ENCODE measurements at regions not wholly inside any gene's neighbourhood (a gene's known extent, or its start where the extent isn't known, plus 50 kb on each side); places are given as distances from the start of the nearest gene placed in this dataset.

DNA sequence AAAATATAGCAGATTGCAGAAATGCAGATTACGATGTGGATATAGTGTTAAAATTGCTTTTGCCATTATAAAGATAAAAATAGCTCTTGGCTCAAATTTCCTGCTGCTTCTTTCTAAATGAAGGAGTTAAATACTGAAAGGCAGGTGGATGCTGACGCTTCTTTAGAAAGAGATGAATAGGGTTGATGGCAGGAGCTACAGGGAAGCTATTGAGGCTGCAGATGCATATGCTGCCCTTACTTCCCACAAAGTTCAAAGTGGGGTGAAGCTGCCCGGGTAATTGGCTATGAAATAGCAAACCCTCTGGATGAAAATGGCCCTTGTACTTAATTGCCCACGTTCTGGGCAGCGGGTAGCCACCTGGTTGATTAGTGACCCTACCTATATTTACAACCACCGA is 379.5 kb downstream of the ZIC3 start:
- DNase-seq (ENCODE audit: low spot score), result no peak
- H3K4me3 ChIP-seq (ENCODE audit: severe bottlenecking), result no peak overlapping the region
- no peaks in the 10 kb centered on the region for H3K27me3 ChIP-seq (ENCODE audit: insufficient read depth, poor library complexity, severe bottlenecking)
- no peaks in the 10 kb centered on the region for H3K36me3 ChIP-seq (ENCODE audit: low read depth)
- H3K9me3 ChIP-seq (ENCODE audit: severe bottlenecking), result no peaks in the 10 kb centered on the region
- ATAC-seq (ENCODE audit: low read depth), result no peak
- H3K4me1 ChIP-seq (ENCODE audit: insufficient read depth, poor library complexity, severe bottlenecking), result no peaks in the 10 kb centered on the region
- no peak for TF ChIP-seq CTCF (IDR thresholded peaks at IDR 0.05; ENCODE audit: poor library complexity, severe bottlenecking)
- no peak overlapping the region for H3K27ac ChIP-seq (ENCODE audit: poor library complexity, severe bottlenecking)

DNA sequence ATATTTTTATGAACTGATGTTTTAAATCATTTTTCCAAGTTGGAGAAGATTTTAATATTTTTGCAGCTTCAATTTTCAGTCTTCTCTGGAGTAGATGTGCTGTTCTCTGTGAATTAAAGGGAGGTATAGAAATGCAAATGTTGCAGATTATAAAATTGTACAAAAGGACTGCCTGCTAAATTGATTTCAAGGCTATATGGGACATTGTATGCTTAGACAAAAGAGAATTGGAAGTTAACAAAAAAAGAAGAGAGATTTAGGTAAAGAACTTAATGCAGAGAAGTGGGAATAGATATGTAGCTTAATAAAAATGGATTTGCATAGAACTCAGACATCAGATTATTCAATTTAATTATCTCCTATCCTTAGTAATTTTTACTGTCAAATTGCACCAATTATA is 403.3 kb downstream of the ZIC3 start:
- ATAC-seq (ENCODE audit: low read depth), result no peak
- Histone ChIP-seq H3K27me3 (ENCODE audit: insufficient read depth, poor library complexity, severe bottlenecking) (no peaks in the 10 kb centered on the region), H3K36me3 (ENCODE audit: low read depth) (no peaks in the 10 kb centered on the region), H3K4me3 (ENCODE audit: severe bottlenecking) (no peak overlapping the region), H3K27ac (ENCODE audit: poor library complexity, severe bottlenecking) (no peak overlapping the region), H3K9me3 (ENCODE audit: severe bottlenecking) (no peaks in the 10 kb centered on the region), H3K4me1 (ENCODE audit: insufficient read depth, poor library complexity, severe bottlenecking) (no peaks in the 10 kb centered on the region)
- no peak for DNase-seq (ENCODE audit: low spot score)
- TF ChIP-seq CTCF (IDR thresholded peaks at IDR 0.05; ENCODE audit: poor library complexity, severe bottlenecking), result no peak

DNA sequence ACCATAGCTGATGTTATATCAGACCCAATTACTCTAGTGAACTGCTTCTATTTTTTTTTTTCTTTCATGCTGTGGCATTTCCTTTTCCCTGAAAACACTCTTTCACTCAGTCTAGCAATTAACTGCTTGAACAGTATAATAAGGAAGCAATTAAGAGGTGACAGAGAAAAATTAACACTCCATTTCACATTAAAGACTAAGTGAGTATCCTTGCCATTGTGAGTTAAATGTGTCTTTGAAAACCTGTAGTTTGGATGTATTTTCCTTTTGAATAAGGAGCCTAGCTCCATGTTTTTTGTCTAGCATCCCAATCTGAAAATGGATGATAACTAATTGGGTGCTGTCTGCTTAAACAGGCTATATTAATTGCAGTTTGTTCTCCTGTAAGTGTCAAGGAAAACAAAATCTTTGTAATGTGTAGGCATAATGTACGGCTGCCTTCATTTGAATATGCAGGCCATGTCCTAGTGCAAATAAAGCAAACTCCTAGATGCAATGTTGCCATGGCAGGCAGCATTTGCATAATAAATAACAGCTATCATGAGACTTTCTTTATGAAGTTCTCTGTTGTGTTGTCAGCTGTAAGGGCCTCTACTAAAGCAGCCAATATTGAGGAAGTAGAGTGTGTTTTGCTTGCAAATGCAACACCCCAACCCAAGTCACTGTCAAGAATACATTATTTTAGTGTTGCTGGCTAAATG is 416.7 kb downstream of the ZIC3 start:
- ATAC-seq (ENCODE audit: low read depth) (no peak), DNase-seq (ENCODE audit: low spot score) (no peak)
- no peak for TF ChIP-seq CTCF (IDR thresholded peaks at IDR 0.05; ENCODE audit: poor library complexity, severe bottlenecking)
- H3K36me3 ChIP-seq (ENCODE audit: low read depth), result no peaks in the 10 kb centered on the region
- no peaks in the 10 kb centered on the region for H3K9me3 ChIP-seq (ENCODE audit: severe bottlenecking)
- no peaks in the 10 kb centered on the region for H3K4me1 ChIP-seq (ENCODE audit: insufficient read depth, poor library complexity, severe bottlenecking)
- no peak overlapping the region for H3K27ac ChIP-seq (ENCODE audit: poor library complexity, severe bottlenecking)
- no peaks in the 10 kb centered on the region for H3K27me3 ChIP-seq (ENCODE audit: insufficient read depth, poor library complexity, severe bottlenecking)
- H3K4me3 ChIP-seq (ENCODE audit: severe bottlenecking), result no peak overlapping the region

DNA sequence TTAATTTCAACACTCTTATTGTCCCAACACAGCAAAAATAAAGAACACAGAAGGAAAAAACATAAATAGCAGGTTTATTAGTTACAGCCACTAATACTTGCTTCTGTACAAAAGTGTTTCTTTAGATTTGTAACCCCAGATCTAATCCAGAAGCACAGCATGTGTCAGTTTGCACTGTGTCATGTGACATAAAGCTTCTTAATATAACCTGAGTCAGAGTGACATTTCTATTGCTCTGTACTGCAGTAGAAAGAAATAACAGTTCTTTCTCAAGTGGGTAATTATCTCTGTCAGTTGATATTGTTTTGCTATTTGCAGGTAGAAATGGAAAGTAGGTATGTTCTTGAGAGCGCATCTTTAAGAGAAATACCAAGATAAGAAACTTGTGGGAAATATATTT is 422.5 kb downstream of the ZIC3 start:
- no peak for TF ChIP-seq CTCF (IDR thresholded peaks at IDR 0.05; ENCODE audit: poor library complexity, severe bottlenecking)
- H3K27me3 ChIP-seq (ENCODE audit: insufficient read depth, poor library complexity, severe bottlenecking), result no peaks in the 10 kb centered on the region
- DNase-seq (ENCODE audit: low spot score) (no peak), ATAC-seq (ENCODE audit: low read depth) (no peak)
- H3K36me3 ChIP-seq (ENCODE audit: low read depth), result no peaks in the 10 kb centered on the region
- H3K4me3 ChIP-seq (ENCODE audit: severe bottlenecking), result no peak overlapping the region
- H3K4me1 ChIP-seq (ENCODE audit: insufficient read depth, poor library complexity, severe bottlenecking), result no peaks in the 10 kb centered on the region
- H3K27ac ChIP-seq (ENCODE audit: poor library complexity, severe bottlenecking), result no peak overlapping the region
- H3K9me3 ChIP-seq (ENCODE audit: severe bottlenecking), result no peaks in the 10 kb centered on the region

- DNase-seq (ENCODE audit: low spot score) (no peak), ATAC-seq (ENCODE audit: low read depth) (no peak)
- TF ChIP-seq CTCF (IDR thresholded peaks at IDR 0.05; ENCODE audit: poor library complexity, severe bottlenecking), result no peak
- H3K27ac ChIP-seq (ENCODE audit: poor library complexity, severe bottlenecking), result no peak overlapping the region
- H3K9me3 ChIP-seq (ENCODE audit: severe bottlenecking), result no peaks in the 10 kb centered on the region
- no peaks in the 10 kb centered on the region for H3K36me3 ChIP-seq (ENCODE audit: low read depth)
- no peaks in the 10 kb centered on the region for H3K27me3 ChIP-seq (ENCODE audit: insufficient read depth, poor library complexity, severe bottlenecking)
- H3K4me1 ChIP-seq (ENCODE audit: insufficient read depth, poor library complexity, severe bottlenecking), result no peaks in the 10 kb centered on the region
- no peak overlapping the region for H3K4me3 ChIP-seq (ENCODE audit: severe bottlenecking)
These were observed 432.7 kb downstream of the ZIC3 start for GRCh38 chrX:137998619-137999018.

All from RWPE2 (cell line).